IMR-90 (cell line): ENCODE measurements at regions not wholly inside any gene's neighbourhood (a gene's known extent, or its start where the extent isn't known, plus 50 kb on each side); places are given as distances from the start of the nearest gene placed in this dataset.

ENCODE experiments used
- ATAC-seq: fragments of 200-7000 bp; cut with Tn5 transposase; 2 replicates; pipeline ENCODE4 v1.9.1; 2020; ENCODE audit warnings: low read depth, mild to moderate bottlenecking, moderate library complexity
- BruUV-seq: library from RNA; stranded (reverse); fragments of 400-500 nt; replicated peaks from 2 replicates; lab custom pipeline; 2021; lab: Mats Ljungman, UMichigan
- CTCF ChIA-PET: fragments of 300-600 bp; formaldehyde crosslinking; extraction: SDS; loops from one replicate; lab custom pipeline; 2021; ENCODE audit warnings: antibody characterized with exemption; lab: Yijun Ruan, JAX
- POLR2A ChIA-PET: fragments of 300-600 bp; sonication (Branson Sonifier 250); formaldehyde crosslinking; loops from one replicate; lab custom pipeline; 2022; ENCODE audit warnings: antibody characterized with exemption; ENCODE audit not compliant: unreplicated experiment; lab: Charles Lee
- DNase-seq: peaks from one replicate; pipeline ENCODE4 v3.0.0; 2013
- H2AFZ ChIP-seq: replicated peaks from 2 replicates; pipeline ENCODE3; 2013; ENCODE audit warnings: low read length, mild to moderate bottlenecking; ENCODE audit not compliant: poor library complexity
- H2AK5ac ChIP-seq: 2 replicates; pipeline ENCODE4 v1.6.1; 2013; ENCODE audit warnings: low read depth, low read length, inconsistent platforms
- H2AK9ac ChIP-seq: replicated peaks from 2 replicates; pipeline ENCODE3; 2013; ENCODE audit warnings: mild to moderate bottlenecking, low read depth, low read length, moderate library complexity; ENCODE audit not compliant: poor library complexity
- H2BK120ac ChIP-seq: 2 replicates; pipeline ENCODE4 v1.6.1; 2013; ENCODE audit warnings: low read depth, low read length, inconsistent platforms
- H2BK15ac ChIP-seq: 3 replicates; pipeline ENCODE4 v1.6.1; 2013; ENCODE audit warnings: low read depth, low read length, inconsistent platforms
- H2BK20ac ChIP-seq: 2 replicates; pipeline ENCODE4 v1.6.1; 2013; ENCODE audit warnings: low read depth, mild to moderate bottlenecking, inconsistent platforms, low read length, moderate library complexity
- H2BK5ac ChIP-seq: 2 replicates; pipeline ENCODE4 v1.6.1; 2013; ENCODE audit warnings: mild to moderate bottlenecking, low read depth, low read length, inconsistent platforms; ENCODE audit not compliant: poor library complexity, severe bottlenecking
- H3K14ac ChIP-seq: replicated peaks from 2 replicates; pipeline ENCODE4 v1.6.1; 2013; ENCODE audit warnings: low read depth, low read length, inconsistent platforms
- H3K18ac ChIP-seq: 2 replicates; pipeline ENCODE4 v1.6.1; 2013; ENCODE audit warnings: low read depth, low read length, control low read depth
- H3K23ac ChIP-seq: 2 replicates; pipeline ENCODE4 v1.6.1; 2013; ENCODE audit warnings: low read depth, low read length, inconsistent platforms
- H3K27ac ChIP-seq: 2 replicates; pipeline ENCODE4 v1.5.1; 2013; ENCODE audit warnings: mild to moderate bottlenecking, control low read depth, low read length; ENCODE audit not compliant: insufficient read depth
- H3K27me3 ChIP-seq: 2 replicates; pipeline ENCODE4 v1.6.1; 2013; ENCODE audit warnings: low read length; ENCODE audit not compliant: control insufficient read depth, insufficient read depth
- H3K36me3 ChIP-seq: 2 replicates; pipeline ENCODE4 v1.6.1; 2013; ENCODE audit warnings: low read length, mixed read lengths; ENCODE audit not compliant: control insufficient read depth, insufficient read depth
- H3K4ac ChIP-seq: 2 replicates; pipeline ENCODE4 v1.6.1; 2013; ENCODE audit warnings: low read depth, low read length, inconsistent platforms
- H3K4me1 ChIP-seq: 2 replicates; pipeline ENCODE4 v1.6.1; 2013; ENCODE audit warnings: low read length, mixed read lengths; ENCODE audit not compliant: control insufficient read depth, insufficient read depth
- H3K4me2 ChIP-seq: 2 replicates; pipeline ENCODE4 v1.6.1; 2013; ENCODE audit warnings: low read depth, mild to moderate bottlenecking, control low read depth, low read length, moderate library complexity
- H3K4me3 ChIP-seq: 2 replicates; pipeline ENCODE4 v1.5.1; 2013; ENCODE audit warnings: low read depth, mild to moderate bottlenecking, control low read depth, low read length, moderate library complexity; ENCODE audit not compliant: insufficient read depth
- H3K56ac ChIP-seq: 2 replicates; pipeline ENCODE4 v1.6.1; 2013; ENCODE audit warnings: low read length, inconsistent platforms; ENCODE audit not compliant: insufficient read depth; ENCODE audit errors: extremely low read depth
- H3K79me1 ChIP-seq, 2 experiments: 2 replicates each; pipeline ENCODE4 v1.6.1; 2013; ENCODE audit warnings: low read length in 2 of 2, inconsistent platforms in 1 of 2, low read depth in 1 of 2
- H3K9ac ChIP-seq: 2 replicates; pipeline ENCODE4 v1.6.1; 2013; ENCODE audit warnings: low read depth, low read length, control low read depth
- H3K9me1 ChIP-seq: 2 replicates; pipeline ENCODE4 v1.6.1; 2013; ENCODE audit warnings: low read length, inconsistent platforms; ENCODE audit not compliant: insufficient read depth
- H3K9me3 ChIP-seq: 2 replicates; pipeline ENCODE4 v1.6.1; 2013; ENCODE audit warnings: low read length; ENCODE audit not compliant: control insufficient read depth, insufficient read depth
- H4K20me1 ChIP-seq: 2 replicates; pipeline ENCODE4 v1.6.1; 2013; ENCODE audit warnings: low read length, inconsistent platforms; ENCODE audit not compliant: insufficient read depth
- H4K5ac ChIP-seq: 2 replicates; pipeline ENCODE4 v1.6.1; 2013; ENCODE audit warnings: mild to moderate bottlenecking, low read depth, low read length, control low read depth
- H4K8ac ChIP-seq, 2 experiments: 2 replicates each; pipeline ENCODE4 v1.6.1; 2013; ENCODE audit warnings: low read depth in 2 of 2, low read length in 2 of 2, control low read depth in 1 of 2, inconsistent platforms in 1 of 2
- H4K91ac ChIP-seq: 2 replicates; pipeline ENCODE4 v1.6.1; 2013; ENCODE audit warnings: low read depth, low read length, inconsistent platforms; ENCODE audit not compliant: insufficient read depth
- CHD1 ChIP-seq: IDR thresholded peaks from 2 replicates; pipeline ENCODE4 v1.6.1; 2012; ENCODE audit warnings: low read depth, low read length, improper control_type of control experiment
- WGBS, 2 experiments: methylation state at CpG; one replicate each; pipeline versions ENCODE4 v1.1.5 to v1.1.7; 2013; ENCODE audit warnings: missing lambda C conversion rate in 2 of 2; ENCODE audit not compliant: insufficient read length in 1 of 2; ENCODE audit errors: extremely low coverage in 2 of 2; 5-methylcytosine and 5-hydroxymethylcytosine counted together
- dilution Hi-C: fragments of 300-500 bp; cut with HindIII; formaldehyde crosslinking; loops from one replicate; pipeline ENCODE4 v1.14.3; 2018; ENCODE audit warnings: low sequenced_read_pairs; ENCODE audit not compliant: unreplicated experiment
- in situ Hi-C: fragments of 300-500 bp; cut with MboI; formaldehyde crosslinking; loops from 3 replicates; pipeline ENCODE4 v1.14.3; 2019; ENCODE audit warnings: low sequenced_read_pairs, inconsistent platforms, mixed read lengths
- intact Hi-C: fragments of 100-400 bp; cut with micrococcal nuclease; formaldehyde crosslinking; loops from 2 replicates; pipeline ENCODE4 v1.10.0; 2022

DNA sequence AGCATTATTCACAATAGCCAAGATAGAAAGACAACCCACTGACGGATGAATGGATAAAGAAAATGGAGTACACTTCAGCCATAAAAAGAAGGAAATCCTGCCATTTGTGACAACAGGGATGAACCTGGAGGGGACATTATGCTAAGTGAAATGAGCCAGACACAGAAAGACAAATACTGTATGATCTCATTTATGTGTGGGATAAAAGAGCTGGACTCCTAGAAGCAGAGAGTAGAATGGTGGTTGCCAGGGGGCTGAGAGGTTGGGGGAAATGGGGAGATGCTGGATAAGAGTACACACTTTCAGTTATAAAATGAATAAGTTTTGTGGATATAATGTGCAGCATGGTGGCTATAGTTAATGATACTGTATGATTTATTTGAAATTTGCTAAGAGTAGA, 124.4 kb downstream of the SEC23IP start:
- H3K56ac ChIP-seq: no peak overlapping the region
- no peak overlapping the region for H4K5ac ChIP-seq
- H3K79me1 ChIP-seq: no peaks in the 10 kb centered on the region
- dilution Hi-C loops: no loop called here
- intact Hi-C loops: no loop called here
- ATAC-seq: no peak
- no peak overlapping the region for H3K23ac ChIP-seq
- H3K4ac ChIP-seq: no peak overlapping the region
- no peak overlapping the region for H3K9ac ChIP-seq
- no CpG with 5 or more reads among the region's 1 CpG for WGBS, 2 experiments
- no peak overlapping the region for H2BK5ac ChIP-seq
- POLR2A ChIA-PET: no interaction called here
- H4K20me1 ChIP-seq: no peaks in the 10 kb centered on the region
- no peaks in the 10 kb centered on the region for H3K27me3 ChIP-seq
- no peak overlapping the region for H2AFZ ChIP-seq
- no peak overlapping the region for H3K4me2 ChIP-seq
- no peak overlapping the region for H2BK20ac ChIP-seq
- no peak for TF ChIP-seq CHD1
- no peak overlapping the region for H3K4me3 ChIP-seq
- no peak overlapping the region for H3K27ac ChIP-seq
- H3K4me1 ChIP-seq: no peaks in the 10 kb centered on the region
- no peaks in the 10 kb centered on the region for H3K36me3 ChIP-seq
- H4K8ac ChIP-seq: no peak overlapping the region
- CTCF ChIA-PET: interaction anchor here (0.6 kb wide), 1 partner anchor 342 kb away, joined by 3 read pairs; no protein-coding TSS in a partner anchor
- H3K18ac ChIP-seq: no peak overlapping the region
- H3K14ac ChIP-seq: no peak overlapping the region
- no peak overlapping the region for H2AK9ac ChIP-seq
- H2BK15ac ChIP-seq: no peak overlapping the region
- no peak for DNase-seq
- H2BK120ac ChIP-seq: no peak overlapping the region
- BruUV-seq: no TSS peak
- no peak overlapping the region for H4K91ac ChIP-seq
- H2AK5ac ChIP-seq: no peak overlapping the region
- in situ Hi-C loops: no loop called here
- H3K9me3 ChIP-seq: no peaks in the 10 kb centered on the region
- H3K9me1 ChIP-seq: no peaks in the 10 kb centered on the region
